ENCODE measurements at regions not wholly inside any gene's neighbourhood (a gene's known extent, or its start where the extent isn't known, plus 50 kb on each side); places are given as distances from the start of the nearest gene placed in this dataset.

DNA sequence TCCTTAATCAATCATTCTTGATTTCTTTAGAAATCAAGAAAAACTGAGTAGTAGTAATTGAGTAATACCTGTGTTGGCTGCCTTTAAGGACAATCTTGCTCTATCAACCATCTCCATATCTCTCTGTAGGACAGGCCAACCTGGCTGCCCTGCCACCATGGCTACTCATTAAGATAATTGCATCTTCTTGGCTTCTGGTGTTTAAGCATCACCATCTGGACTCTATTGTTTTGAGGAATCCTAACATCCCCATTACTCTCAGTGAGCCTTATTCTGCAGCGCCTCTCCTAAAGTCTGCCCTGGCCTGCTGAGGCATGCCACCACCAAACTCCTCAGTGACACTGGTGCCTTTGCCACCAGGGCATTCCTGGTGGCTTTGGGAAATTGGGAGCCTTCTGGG is 442.6 kb upstream of the ZNF507 start:
- DNase-seq = no peak

DNA sequence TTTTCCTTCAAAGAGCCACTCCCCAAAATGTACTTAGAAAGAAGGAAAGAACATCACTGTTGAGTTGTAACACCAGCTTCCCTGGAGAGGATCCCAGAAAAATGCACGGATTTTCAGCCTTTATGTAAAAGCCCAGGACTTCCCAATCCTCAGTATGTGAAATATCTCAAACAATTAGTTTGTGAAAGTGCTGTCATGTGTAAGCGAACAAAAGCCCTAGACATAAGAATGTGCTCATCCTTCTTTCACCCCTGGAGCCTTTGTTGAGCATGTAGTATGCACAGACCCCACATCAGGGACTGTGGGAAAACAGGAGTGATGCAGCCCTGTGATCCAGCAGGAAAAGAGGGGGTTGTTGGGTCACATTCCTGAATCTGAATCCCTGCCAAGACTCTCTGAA is 441.4 kb upstream of the ZNF507 start:
- no peak for DNase-seq

DNA sequence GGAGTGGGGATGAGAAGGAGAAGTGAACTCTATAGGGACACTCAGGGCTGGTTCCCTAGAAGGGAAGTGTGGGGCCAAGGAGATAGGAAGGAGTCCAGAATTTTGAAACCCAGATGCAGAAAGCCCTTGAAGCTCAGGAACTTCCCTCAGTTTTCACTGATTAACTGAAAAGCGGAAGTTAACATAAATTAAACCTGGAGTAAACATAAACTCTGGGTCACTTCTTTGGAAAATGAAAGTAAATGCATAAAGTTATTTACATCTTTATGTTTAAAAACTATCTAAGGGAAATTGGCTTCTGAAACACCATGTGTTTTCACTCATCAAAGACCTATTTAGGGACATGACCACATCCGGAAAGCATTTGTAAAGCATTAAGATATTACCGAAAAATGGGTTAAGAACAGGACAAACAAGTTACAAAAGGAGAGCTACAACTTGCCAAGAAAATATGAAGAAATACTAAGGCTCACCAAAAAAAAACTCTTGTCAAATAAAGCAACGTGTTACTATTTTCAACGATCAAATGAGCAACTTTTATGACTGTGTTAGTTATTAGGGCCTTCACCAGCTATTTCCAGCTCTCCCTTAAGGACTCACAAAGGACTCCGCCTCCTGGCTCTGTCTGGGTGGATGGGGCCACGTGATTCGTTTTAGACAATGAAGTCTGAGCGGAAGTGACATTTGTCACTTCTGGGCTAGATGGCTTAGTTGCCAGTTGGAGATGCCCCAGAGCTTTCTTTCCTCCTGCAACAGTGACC is 439.1 kb upstream of the ZNF507 start:
- DNase-seq = peak; percentile 23

DNA sequence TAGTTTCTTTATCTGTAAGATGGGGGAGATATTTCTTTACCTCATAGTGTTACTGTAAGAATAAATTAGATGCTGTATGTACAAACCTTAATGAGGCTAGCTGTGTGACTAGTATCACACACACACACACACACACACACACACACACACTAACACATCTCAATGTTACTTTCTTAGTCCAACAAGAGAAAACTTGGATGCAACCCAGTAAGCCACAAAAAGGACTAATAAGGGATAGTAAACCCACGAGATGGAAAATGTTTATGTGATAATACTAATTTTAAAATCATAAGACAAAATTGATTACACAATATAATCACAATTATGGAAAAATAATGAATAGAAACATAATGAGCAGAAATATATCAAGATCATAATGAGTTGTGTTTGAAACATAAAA is 437.7 kb upstream of the ZNF507 start:
- DNase-seq = no peak

DNA sequence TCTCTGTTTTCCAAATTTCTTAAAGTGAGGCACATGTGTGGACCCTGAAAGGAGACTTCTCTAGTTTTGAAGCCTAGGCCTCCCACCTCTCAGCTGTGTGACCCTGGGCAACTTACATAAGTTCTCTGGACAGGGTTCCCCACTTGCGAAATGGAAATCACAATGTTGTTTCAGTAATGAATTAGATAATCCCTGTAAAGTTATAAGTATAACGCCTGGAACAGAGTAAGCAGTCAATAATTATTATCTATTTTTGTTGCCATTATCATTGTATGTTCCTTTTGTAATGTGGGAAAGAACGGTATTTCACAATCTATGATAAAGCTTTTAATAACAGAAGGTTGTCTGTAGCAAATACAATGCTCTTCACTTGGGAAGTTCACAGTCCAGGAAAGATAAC is 437.3 kb upstream of the ZNF507 start:
- no peak for DNase-seq

DNA sequence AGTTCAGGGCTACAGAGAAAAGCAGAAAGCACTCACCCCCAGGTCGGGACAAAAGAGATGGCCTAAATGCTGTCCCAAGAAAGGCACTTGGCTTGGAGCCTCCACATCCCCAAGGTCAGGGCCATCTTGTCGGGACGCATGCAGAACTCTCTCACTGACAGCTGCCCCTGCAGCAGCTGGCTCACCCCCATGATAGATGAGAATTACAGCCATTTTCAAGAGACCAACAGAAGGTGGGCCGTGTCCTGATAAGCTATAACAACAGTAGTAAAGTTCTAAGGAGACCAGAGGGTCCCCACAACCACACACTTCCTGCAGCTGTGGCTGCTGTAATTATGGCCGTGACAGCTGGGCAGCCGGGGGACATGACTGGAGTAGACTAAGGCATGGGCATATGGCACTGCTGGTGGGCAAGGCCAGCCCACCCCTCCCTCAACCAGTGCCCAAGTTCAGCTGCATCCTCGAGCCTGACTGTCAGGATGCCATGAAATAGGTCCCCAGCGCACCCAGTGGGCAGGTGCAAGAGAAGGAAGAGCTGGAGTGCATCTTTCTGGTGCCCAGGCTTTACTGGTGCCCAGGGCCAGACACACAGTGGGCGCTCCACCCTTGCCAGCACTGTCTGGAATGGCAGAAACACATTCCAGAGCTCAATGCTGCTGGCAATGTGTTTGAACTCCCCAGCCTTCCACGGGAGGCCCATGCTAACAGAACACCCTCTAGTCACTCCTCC is 436.7 kb upstream of the ZNF507 start:
- DNase-seq = no peak

DNA sequence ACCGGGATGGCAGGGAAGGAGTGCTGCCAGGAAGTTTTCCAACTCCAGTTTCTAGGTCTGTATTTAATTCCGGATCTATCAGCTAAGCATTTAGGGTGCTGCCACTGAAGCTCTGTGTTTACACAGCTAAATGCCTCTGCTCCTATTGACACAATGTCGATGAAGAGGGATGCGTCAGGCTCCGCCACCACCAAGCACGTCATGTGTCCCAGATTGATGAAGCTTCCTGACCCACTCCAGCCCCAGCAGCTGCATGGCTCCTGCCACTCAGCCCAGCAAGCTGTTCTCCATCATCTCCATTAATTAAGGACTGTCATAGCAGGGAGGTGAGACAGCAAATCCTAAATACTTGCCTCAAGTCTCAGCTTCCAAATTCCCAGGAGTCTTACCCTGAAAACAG is 435.2 kb upstream of the ZNF507 start:
- no peak for DNase-seq

DNA sequence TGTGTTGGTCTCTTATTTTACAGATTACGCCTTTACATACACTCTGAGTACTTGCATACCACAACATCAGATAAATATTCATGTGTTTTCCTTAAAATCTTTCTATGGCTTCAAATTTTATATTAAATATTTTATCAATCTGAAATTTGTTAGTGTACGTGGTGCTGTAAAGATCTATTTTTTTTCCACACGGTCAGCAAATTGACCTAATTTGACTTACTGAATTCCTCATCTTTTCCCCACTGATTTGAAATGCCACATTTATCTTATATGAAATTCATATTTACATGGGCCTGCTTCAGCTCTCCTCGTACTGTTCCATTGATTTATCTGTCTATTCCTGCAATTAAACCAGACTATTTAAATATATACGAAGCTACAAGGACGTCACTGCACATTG is 433.8 kb upstream of the ZNF507 start:
- no peak for DNase-seq

DNA sequence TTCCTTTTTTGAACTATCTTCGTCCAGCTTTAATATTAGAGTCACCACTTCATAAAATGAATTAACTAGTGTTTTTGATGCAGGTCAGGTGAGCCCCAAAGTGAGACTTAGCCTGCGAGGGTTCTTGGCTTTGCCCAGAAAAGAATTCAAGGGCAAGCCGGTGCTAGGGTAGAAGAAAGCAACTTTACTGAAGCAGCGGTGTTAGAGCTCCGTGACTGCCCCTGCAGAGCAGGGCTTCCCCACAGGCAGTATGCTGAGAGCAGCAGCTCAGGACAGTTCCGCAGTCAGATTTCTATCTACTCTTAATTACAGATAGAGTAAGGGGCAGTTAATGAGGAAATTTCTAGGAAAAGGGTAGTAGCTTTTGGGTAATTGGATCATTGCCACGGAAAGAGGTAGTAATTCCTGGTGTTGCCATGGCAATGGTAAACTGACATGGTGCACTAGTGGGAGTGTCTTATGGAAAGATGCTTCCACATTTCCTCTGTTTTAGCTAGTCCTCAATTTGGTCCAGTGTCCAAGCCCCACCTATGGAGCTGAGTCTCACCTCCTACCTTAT is 432.2 kb upstream of the ZNF507 start:
- DNase-seq = no peak

DNA sequence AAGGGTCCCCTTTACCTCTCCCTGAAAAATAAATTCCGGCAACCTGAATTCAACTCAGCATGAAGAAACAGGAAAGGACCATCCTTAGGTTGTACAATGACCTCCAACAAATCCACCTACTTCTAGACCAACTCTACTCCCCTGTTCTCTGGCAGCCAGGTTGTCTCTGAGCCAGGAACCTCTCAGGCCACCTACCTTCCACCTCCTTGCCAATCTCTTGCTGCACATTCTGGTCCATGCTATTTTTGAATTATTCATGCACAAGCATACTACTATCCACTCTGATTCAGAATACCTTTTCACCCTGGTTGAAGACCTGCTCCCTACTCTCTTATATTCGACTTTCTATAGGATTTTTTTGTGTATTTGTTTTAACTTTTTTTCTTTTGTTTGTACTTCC is 415.0 kb upstream of the ZNF507 start:
- no peak for DNase-seq

DNA sequence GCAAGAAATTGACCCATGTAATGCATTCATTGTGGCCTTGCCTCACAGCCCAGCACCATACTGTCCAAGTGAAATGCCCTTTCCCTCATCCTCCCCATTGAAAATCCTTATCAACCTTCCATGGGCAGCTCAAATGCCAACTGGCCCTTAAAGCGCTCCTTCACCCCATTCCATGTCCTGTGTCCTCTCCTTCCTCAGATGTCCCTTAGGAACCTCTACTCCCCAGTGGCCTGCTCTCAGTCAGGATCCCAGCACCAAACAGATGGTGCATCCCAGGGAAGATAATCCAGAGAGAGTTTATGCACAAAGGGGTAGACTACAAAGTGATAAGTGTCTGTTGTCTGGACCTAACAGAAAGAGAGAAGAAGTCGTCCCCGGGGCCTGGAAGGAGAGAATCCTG is 407.4 kb upstream of the ZNF507 start:
- no peak for DNase-seq

DNA sequence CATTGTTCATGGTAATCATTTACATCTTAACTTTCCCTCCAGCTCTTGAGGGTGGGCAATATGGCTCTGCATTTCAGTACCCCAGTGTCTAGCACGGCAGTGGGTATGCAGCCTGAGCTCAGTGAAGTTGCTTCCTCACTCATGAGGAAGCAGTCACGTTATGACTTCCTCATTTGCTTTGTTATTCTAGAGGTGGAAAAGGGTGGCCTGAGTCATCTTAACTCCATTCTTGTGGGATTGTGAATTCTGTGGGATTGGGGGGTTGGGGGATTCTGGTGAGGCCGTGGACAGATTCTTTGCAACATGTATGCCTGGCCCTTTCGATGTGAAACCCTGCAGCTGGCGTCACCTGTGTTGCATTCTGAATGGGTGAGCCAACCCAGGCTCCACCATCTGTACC is 406.7 kb upstream of the ZNF507 start:
- no peak for DNase-seq

DNA sequence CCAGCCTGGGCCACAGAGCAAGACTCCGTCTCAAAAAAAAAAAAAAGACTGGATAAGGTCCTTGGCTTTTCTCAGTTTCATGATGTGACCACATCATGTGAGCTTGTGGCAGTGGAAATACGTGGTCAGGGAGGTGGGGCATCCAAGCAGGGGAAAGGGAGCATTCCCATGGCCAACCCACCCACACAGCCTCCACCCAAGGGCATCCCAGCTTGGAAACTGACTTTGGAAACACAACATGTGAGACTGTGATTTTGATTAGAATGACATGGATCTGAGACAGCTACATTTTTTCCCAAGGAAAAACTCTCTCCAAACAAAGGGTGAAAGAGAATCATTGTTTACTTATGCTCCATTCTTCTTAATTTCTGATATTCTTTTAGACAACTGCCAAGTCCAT is 405.0 kb upstream of the ZNF507 start:
- DNase-seq = no peak

DNA sequence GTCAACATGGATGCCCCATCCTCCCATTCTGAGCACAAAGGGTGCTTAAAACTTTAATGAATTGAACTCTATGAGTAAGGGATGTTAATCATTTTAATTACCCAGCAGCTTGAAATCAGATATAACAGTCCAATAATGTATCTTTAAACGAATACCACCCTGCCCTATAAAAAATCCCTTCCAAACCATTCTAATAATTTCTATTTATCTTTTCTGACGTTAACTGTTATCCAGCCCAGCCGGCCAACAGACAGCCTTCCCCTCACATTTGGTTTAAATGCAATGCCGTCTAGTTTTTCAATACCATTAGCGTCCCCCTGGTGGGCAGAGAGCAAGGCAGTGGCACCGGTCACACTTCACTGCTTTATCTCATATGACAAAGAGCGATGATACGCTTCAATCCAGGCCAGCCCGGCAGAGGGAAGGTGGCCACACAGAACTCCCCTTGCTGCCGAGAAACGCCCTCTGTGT is 402.2 kb upstream of the ZNF507 start:
- DNase-seq = no peak

DNA sequence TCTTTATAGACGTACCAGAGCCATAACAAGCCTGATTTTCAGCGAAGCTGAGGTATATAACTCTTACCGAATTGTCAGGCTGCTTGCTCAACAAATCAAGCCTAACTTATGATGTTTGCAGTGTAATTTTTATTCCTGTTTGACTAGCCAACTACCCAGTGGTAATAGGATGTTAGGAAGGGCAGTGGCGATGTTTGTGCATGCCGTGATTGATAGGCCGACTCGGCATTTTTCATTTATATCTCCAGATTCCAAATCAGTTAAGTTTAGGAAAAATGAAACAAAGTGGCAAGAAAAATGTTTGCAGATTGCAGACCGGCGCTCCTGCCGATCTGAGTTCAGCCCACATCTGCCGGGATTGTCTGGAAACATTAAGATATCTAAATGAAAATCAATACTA is 401.6 kb upstream of the ZNF507 start:
- DNase-seq = no peak

DNA sequence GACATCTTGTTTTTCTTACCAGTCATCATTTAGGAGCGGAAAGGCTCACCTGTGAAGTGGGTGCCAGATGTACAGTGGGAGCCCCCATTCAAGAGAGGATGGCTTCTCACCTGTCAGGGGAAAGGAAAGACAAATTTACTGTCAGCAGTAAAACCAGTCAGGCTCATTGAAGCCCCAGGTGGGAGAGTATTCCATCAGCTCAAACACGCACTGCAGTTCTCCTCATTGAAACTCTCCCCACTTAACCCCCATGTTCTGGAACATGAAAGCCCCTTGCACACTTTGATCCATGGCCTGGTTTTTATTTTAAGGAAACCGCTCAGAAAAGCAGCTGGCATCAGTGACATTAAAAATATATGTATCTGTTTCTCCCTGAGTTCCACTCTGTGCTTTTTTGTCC is 401.1 kb upstream of the ZNF507 start:
- no peak for DNase-seq

DNA sequence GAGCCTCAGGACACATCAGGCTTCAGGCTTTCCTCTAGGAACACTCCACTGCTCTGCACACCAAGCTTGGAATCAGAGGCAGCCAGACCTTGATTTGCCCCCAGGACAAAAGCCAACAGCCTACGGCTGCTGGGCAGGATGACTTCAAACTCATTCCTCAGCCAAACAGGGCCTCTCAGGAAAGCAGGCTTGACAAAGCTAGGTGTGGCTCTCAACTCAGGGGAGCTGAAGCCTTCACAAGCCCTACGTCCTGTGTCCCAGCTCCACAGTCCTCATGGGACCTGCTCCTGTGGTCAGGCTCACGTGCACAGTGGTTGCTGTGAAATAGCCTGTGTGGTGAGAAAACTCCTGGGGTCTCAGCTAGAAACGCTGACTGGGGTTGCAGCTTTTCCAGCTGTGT is 398.9 kb upstream of the ZNF507 start:
- DNase-seq = no peak

DNA sequence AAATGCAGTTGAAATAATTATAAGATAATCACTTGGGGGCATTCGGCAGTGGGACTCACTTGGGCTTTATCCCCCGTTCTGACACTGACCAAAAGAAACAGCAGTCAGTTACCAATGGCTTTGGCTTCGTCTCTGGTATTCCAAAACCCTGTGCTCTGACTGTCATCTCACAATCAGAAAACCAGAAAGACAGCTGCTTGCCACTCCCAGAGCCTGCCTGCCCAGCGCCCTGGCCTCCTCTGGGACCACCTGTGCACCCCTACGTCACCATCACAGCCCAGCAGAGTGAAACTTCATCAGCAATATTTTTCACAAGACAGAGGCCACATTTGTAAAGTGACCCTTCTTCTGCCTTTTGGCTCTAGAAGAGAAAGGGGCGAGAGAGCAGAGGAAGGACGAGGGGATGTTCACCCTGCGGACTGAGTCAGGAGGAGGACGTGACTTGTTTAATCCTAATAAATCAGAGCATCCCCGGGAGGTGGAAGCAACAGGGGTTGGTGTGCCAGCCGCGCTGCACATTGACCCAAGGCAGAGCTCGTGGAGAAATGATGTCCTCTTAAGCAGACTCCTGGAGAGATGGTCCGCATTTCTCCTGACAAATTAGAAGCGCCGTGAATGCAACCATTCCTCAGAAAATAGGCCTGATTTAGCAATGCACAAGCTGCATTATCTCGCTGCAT is 397.8 kb upstream of the ZNF507 start:
- DNase-seq = no peak

DNA sequence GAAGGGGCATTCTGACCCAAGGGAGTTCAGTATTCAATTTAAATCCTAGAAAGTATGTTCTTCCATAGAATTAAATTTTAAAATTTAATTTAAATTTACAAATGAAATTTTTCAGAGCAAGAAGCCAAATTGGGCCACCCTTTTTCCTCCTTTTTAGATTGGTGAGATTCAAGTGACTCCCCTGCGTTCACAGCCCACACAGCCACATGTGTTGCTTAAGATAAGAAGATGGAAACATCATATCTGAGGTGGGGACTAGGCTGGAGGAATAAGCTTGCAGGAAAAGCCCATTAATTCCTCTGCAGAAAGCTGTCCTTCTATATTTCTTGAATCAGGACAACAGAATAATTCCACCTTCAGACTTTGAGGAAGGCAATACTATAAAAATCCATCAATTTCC is 392.7 kb upstream of the ZNF507 start:
- DNase-seq = no peak

DNA sequence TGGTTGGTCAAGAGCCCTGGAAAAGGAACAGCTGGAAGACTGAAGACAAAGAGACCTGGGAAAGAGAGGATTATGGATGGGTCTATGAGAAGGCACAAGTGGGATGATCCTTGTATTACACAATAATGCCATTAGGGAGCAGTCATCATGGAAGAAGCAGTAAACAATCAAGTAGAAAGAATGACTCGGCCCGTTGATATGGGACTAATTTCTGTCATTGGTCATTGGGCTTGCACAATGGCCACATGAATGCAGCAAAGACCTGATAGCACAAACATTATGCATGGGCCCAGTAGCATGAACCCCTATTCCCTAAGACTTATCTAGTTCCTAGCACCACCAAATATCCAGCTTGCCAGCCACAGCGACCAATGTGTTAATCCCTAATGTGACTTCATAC is 390.3 kb upstream of the ZNF507 start:
- DNase-seq = no peak

DNA sequence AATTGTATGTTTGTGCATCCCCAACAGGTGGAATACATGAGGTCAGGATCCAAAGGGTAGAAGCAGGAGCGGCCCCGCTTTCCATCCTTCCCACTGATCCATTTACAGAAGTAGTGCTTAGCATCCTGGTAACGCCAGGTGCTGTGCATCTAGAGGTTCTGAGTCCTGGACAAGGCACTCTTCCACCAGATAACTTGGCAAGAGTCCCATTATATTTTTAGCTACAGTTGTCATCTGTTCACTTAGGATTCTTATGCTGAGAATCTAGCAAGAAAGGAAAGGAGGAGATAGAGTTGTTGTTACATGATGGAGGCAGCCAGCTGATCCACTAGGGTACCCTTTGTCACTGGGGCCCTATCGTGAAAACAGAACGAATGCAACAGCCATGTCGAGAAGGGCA is 389.5 kb upstream of the ZNF507 start:
- no peak for DNase-seq

DNA sequence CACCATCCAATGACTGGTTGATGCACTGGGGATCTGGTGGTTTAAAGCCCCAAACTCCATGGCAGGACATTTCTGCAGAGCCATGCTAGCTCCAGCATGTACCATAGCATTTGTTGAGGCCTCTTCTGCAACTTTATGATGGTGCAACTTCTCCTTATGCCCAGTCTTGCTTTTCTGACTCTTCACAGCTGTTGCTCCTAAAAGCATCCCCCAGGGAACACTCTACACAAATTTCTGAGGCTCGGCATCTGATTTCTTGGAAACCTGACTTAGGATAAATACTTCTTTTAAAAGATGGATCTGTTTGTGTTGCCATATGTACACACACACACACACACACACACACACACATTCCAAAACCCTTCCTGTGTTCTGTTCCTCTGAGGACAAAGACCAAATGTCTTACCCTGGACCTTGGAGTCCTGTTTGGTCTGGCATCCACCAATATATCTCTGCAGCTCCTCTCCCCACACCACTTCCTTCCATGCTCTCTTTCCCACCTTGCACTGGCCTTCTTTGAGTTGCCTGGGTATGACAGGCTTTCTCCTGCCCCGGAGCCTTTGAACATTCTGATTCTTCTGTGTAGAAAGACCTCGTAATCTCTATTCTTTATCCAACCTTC is 388.5 kb upstream of the ZNF507 start:
- DNase-seq = no peak

DNA sequence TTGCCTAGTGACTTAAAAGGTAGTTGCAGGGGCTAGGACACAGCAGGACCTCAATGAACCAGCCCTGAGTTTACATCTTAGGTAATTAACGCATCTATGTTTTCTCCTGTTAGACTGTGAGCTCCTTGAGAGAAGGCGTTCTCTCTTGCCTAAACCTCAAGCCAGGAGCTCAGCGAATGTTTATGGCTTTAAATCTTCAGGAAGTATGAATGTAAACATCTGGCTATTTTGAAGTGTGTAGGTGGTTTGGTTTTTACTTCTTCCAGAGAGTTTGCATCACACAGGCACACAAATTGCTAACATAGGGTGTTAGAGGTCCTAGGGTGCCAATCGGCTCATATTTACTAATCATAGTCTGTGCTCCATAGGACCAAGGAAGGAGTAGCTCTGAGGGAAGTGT is 387.7 kb upstream of the ZNF507 start:
- DNase-seq = no peak
